Esophagus squamous epithelium (tissue), 5 donors: ENCODE measurements at regions not wholly inside any gene's neighbourhood (a gene's known extent, or its start where the extent isn't known, plus 50 kb on each side); places are given as distances from the start of the nearest gene placed in this dataset.

Source experiments
- DNase-seq: peaks from one replicate; lab custom pipeline; 2025; lab: John Stamatoyannopoulos, UW
- H3K27ac ChIP-seq, 4 donors: fragments of 200-600 bp; sonication (generic); one replicate each; pipeline ENCODE4 v1.5.1; 2016 to 2019; ENCODE audit warnings: mild to moderate bottlenecking in 1 of 4
- H3K27me3 ChIP-seq, 4 donors: fragments of 200-600 bp; sonication (generic); 1 replicate in 3 of 4; 2 replicates in 1 of 4; pipeline versions ENCODE4 v1.5.1 to v1.6.0; 2017 to 2021; ENCODE audit warnings: antibody characterized with exemption in 1 of 4
- H3K36me3 ChIP-seq, 3 donors: fragments of 200-600 bp; sonication (generic); one replicate each; pipeline ENCODE4 v1.5.1; 2016 to 2019
- H3K4me1 ChIP-seq, 3 donors: fragments of 200-600 bp; sonication (generic); one replicate each; pipeline ENCODE4 v1.5.1; 2017 to 2019
- H3K4me3 ChIP-seq, 4 donors: fragments of 200-600 bp; sonication (generic); 1 replicate in 3 of 4; 2 replicates in 1 of 4; pipeline ENCODE4 v1.5.1; 2016 to 2019; ENCODE audit warnings: mild to moderate bottlenecking in 2 of 4, moderate library complexity in 1 of 4
- H3K9me3 ChIP-seq, 3 donors: fragments of 200-600 bp; sonication (generic); one replicate each; pipeline ENCODE4 v1.5.1; 2016 to 2019
- CTCF ChIP-seq, 6 experiments: fragments of 450-650 bp in 4 of 6; fragments of 200-600 bp in 2 of 6; sonication (generic) in 2 of 6; IDR thresholded peaks; one replicate each; pipeline ENCODE4 v1.5.1; 2016 to 2019; ENCODE audit warnings: antibody characterized with exemption in 6 of 6, mild to moderate bottlenecking in 4 of 6, moderate library complexity in 4 of 6
- POLR2A ChIP-seq, 4 donors: fragments of 450-650 bp; IDR thresholded peaks; one replicate each; pipeline ENCODE4 v1.6.1; 2017; ENCODE audit warnings: antibody characterized with exemption in 4 of 4, mild to moderate bottlenecking in 4 of 4, moderate library complexity in 3 of 4
- WGBS, 2 donors: methylation state at CpG; one replicate each; pipeline ENCODE4 v1.1.5; 2018; 5-methylcytosine and 5-hydroxymethylcytosine counted together
- intact Hi-C: fragments of 100-400 bp; cut with DNase I; formaldehyde crosslinking; loops from one replicate; pipeline ENCODE4 v1.15.0; 2022
- donor health status: DM: yes; HTN: yes; CAD: no.

- Histone ChIP-seq H3K27ac (no peak overlapping the region), H3K9me3 (no peaks in the 10 kb centered on the region), H3K4me1 (peaks cover 0 to 3% (median 0%) of the 10 kb centered on the region in 3 donors), H3K4me3 (no peak overlapping the region), H3K36me3 (no peaks in the 10 kb centered on the region), H3K27me3 (no peaks in the 10 kb centered on the region)
- intact Hi-C loops: no loop called here
- DNase-seq: no peak
- WGBS, 2 donors: 24 to 30% methylated on average over 1 of the region's 1 CpG
- TF ChIP-seq CTCF (IDR thresholded peaks at IDR 0.05): no peak
- TF ChIP-seq POLR2A (IDR thresholded peaks at IDR 0.05): no peak
Observed at GRCh38 chr14:66284346-66284745, 201.8 kb upstream of the CCDC196 start.

GRCh38 chr14:66288511-66288910, 197.7 kb upstream of the CCDC196 start:
- WGBS, 2 donors: 82 to 91% methylated on average over 3 of the region's 3 CpGs

GRCh38 chr14:66291756-66292155, 194.4 kb upstream of the CCDC196 start:
- no peak for DNase-seq
- Histone ChIP-seq H3K4me1 (peaks cover 0 to 5% (median 0%) of the 10 kb centered on the region in 3 donors), H3K4me3 (no peak overlapping the region), H3K27ac (no peak overlapping the region), H3K36me3 (no peaks in the 10 kb centered on the region), H3K9me3 (no peaks in the 10 kb centered on the region), H3K27me3 (no peaks in the 10 kb centered on the region)
- TF ChIP-seq CTCF (IDR thresholded peaks at IDR 0.05): no peak
- no peak for TF ChIP-seq POLR2A (IDR thresholded peaks at IDR 0.05)
- intact Hi-C loops: no loop called here

More at GRCh38 chr14:66288511-66288910, 197.7 kb upstream of the CCDC196 start:
- H3K9me3 ChIP-seq: no peaks in the 10 kb centered on the region
- no peak overlapping the region for H3K27ac ChIP-seq
- peaks cover 0 to 4% (median 0%) of the 10 kb centered on the region in 3 donors for H3K4me1 ChIP-seq
- DNase-seq: no peak
- TF ChIP-seq POLR2A (IDR thresholded peaks at IDR 0.05) (no peak), CTCF (IDR thresholded peaks at IDR 0.05) (no peak)
- no peak overlapping the region for H3K4me3 ChIP-seq
- intact Hi-C loops: no loop called here
- no peaks in the 10 kb centered on the region for H3K36me3 ChIP-seq
- no peaks in the 10 kb centered on the region for H3K27me3 ChIP-seq

GRCh38 chr14:66293533-66294105, 192.6 kb upstream of the CCDC196 start:
- WGBS, 2 donors: 34 to 42% methylated on average over 3 of the region's 3 CpGs
- Histone ChIP-seq H3K36me3 (no peaks in the 10 kb centered on the region), H3K27ac (no peak overlapping the region), H3K27me3 (no peaks in the 10 kb centered on the region), H3K4me3 (no peak overlapping the region), H3K9me3 (no peaks in the 10 kb centered on the region), H3K4me1 (peaks cover 0 to 5% (median 0%) of the 10 kb centered on the region in 3 donors)
- intact Hi-C loops: no loop called here
- TF ChIP-seq POLR2A (IDR thresholded peaks at IDR 0.05) (no peak), CTCF (IDR thresholded peaks at IDR 0.05) (no peak)
- no peak for DNase-seq

- Histone ChIP-seq H3K9me3 (no peaks in the 10 kb centered on the region), H3K27ac (no peak overlapping the region), H3K27me3 (no peaks in the 10 kb centered on the region), H3K4me3 (no peak overlapping the region), H3K4me1 (peaks cover 0 to 5% (median 0%) of the 10 kb centered on the region in 3 donors), H3K36me3 (no peaks in the 10 kb centered on the region)
- no peak for DNase-seq
- 89 to 95% methylated on average over 2 of the region's 2 CpGs for WGBS, 2 donors
- intact Hi-C loops: no loop called here
- no peak for TF ChIP-seq CTCF (IDR thresholded peaks at IDR 0.05)
- TF ChIP-seq POLR2A (IDR thresholded peaks at IDR 0.05): no peak
Observed at GRCh38 chr14:66295386-66295785, 190.8 kb upstream of the CCDC196 start.
